HepG2 (cell line): ENCODE measurements at regions not wholly inside any gene's neighbourhood (a gene's known extent, or its start where the extent isn't known, plus 50 kb on each side); places are given as distances from the start of the nearest gene placed in this dataset.

Experiments used
- HNF1A ChIP-seq, 2 experiments: sonication (generic) in 1 of 2; formaldehyde crosslinking in 1 of 2; IDR thresholded peaks; 2 replicates each; pipeline versions ENCODE4 v1.4.0 to v1.6.1; 2016 to 2020; ENCODE audit warnings: borderline replicate concordance in 1 of 2, low read depth in 1 of 2, mild to moderate bottlenecking in 1 of 2, missing genetic modification reagents in 1 of 2
- RFXAP ChIP-seq: sonication (generic); formaldehyde crosslinking; IDR thresholded peaks from 2 replicates; pipeline ENCODE4 v1.4.0; 2020; ENCODE audit warnings: missing genetic modification reagents, borderline replicate concordance
- TEAD2 ChIP-seq: sonication (generic); formaldehyde crosslinking; IDR thresholded peaks from 2 replicates; pipeline ENCODE4 v1.9.0; 2021; ENCODE audit warnings: missing genetic modification reagents
- ZBTB37 ChIP-seq: sonication (generic); formaldehyde crosslinking; IDR thresholded peaks from 2 replicates; pipeline ENCODE4 v1.4.0; 2020; ENCODE audit warnings: mild to moderate bottlenecking, missing genetic modification reagents
- ZFP90 ChIP-seq: sonication (generic); formaldehyde crosslinking; IDR thresholded peaks from 2 replicates; pipeline ENCODE4 v1.8.0; 2022; ENCODE audit warnings: missing genetic modification reagents, mild to moderate bottlenecking, inconsistent platforms, borderline replicate concordance
- ZNF792 ChIP-seq: IDR thresholded peaks from 2 replicates; pipeline ENCODE4 v1.6.1; 2016
- ZNF891 ChIP-seq: sonication (generic); formaldehyde crosslinking; IDR thresholded peaks from 2 replicates; pipeline ENCODE4 v1.5.0; 2020; ENCODE audit warnings: mild to moderate bottlenecking, missing genetic modification reagents
- TF ChIP-seq, protein P1 (sequence below): sonication (generic); formaldehyde crosslinking; IDR thresholded peaks from 2 replicates; pipeline ENCODE4 v1.5.0; 2020; ENCODE audit warnings: mild to moderate bottlenecking, missing genetic modification reagents

DNA sequence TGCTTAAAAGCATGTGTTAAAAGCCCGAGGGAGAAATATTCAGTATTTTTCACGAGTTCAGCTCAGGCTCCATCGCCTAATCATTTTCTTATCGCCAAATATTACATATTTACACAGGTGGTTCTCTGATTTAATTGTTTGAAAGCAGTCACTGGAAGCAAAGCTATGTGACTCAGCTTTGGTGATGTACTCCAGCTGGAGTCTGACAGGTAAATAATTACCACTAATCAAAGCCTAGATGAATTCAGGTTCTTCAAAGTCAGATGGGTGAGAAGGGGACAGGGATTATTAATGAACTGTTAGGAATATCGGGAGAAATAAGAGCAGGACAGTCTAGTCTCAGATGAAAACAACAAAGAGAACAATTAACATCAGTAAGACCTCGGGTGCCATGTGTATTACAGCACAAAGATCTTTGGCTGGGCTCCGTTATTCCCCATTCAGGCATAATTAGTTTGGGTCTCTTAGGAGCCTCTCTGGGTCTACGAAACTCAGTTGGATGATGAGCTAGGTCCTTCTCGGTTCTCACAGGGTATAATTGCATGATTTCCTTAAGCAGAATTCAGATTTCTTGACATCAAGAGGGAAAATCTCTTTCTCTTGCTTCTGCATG, 331.7 kb upstream of the ADAMTS9 start (continued):
- TF ChIP-seq ZFP90 (CRISPR knock-in tag): no peak
- TF ChIP-seq ZNF891 (CRISPR knock-in tag): no peak
- TF ChIP-seq RFXAP (CRISPR knock-in tag): no peak
- TF ChIP-seq, protein P1, sequence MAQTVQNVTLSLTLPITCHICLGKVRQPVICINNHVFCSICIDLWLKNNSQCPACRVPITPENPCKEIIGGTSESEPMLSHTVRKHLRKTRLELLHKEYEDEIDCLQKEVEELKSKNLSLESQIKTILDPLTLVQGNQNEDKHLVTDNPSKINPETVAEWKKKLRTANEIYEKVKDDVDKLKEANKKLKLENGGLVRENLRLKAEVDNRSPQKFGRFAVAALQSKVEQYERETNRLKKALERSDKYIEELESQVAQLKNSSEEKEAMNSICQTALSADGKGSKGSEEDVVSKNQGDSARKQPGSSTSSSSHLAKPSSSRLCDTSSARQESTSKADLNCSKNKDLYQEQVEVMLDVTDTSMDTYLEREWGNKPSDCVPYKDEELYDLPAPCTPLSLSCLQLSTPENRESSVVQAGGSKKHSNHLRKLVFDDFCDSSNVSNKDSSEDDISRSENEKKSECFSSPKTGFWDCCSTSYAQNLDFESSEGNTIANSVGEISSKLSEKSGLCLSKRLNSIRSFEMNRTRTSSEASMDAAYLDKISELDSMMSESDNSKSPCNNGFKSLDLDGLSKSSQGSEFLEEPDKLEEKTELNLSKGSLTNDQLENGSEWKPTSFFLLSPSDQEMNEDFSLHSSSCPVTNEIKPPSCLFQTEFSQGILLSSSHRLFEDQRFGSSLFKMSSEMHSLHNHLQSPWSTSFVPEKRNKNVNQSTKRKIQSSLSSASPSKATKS (CRISPR knock-in tag): no peak
- TF ChIP-seq ZBTB37 (CRISPR knock-in tag): no peak
- no peak for TF ChIP-seq ZNF792 (CRISPR knock-in tag)
- no peak for TF ChIP-seq HNF1A (IDR thresholded peaks at IDR 0.05; ENCODE audit: low read depth)
- TF ChIP-seq HNF1A (CRISPR knock-in tag; IDR thresholded peaks at IDR 0.05; ENCODE audit: borderline replicate concordance): no peak
- no peak for TF ChIP-seq TEAD2
